Retinal pigment epithelial cell (primary cell): ENCODE measurements at regions not wholly inside any gene's neighbourhood (a gene's known extent, or its start where the extent isn't known, plus 50 kb on each side); places are given as distances from the start of the nearest gene placed in this dataset.
"Not testable (repeated sequence)": the region's sequence is repeated elsewhere in the genome, so short reads cannot be mapped to it uniquely, and the experiment has no call there.

Experiments
- DNase-seq: peaks from one replicate; pipeline ENCODE4 v3.0.0-alpha.2; 2010; ENCODE audit warnings: low read depth
- H3K4me3 ChIP-seq: 2 replicates; pipeline ENCODE4 v1.5.1; 2011; ENCODE audit warnings: mild to moderate bottlenecking, low read length, control low read depth, moderate library complexity
- TF ChIP-seq, protein P1 (sequence below): conservative IDR thresholded peaks from 2 replicates; pipeline ENCODE4 v1.5.1; 2011; ENCODE audit warnings: low read depth, low read length, control low read depth, inconsistent platforms

- no peak overlapping the region for H3K4me3 ChIP-seq
- TF ChIP-seq, protein P1, sequence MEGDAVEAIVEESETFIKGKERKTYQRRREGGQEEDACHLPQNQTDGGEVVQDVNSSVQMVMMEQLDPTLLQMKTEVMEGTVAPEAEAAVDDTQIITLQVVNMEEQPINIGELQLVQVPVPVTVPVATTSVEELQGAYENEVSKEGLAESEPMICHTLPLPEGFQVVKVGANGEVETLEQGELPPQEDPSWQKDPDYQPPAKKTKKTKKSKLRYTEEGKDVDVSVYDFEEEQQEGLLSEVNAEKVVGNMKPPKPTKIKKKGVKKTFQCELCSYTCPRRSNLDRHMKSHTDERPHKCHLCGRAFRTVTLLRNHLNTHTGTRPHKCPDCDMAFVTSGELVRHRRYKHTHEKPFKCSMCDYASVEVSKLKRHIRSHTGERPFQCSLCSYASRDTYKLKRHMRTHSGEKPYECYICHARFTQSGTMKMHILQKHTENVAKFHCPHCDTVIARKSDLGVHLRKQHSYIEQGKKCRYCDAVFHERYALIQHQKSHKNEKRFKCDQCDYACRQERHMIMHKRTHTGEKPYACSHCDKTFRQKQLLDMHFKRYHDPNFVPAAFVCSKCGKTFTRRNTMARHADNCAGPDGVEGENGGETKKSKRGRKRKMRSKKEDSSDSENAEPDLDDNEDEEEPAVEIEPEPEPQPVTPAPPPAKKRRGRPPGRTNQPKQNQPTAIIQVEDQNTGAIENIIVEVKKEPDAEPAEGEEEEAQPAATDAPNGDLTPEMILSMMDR, result no peak
- no peak for DNase-seq
Measured at GRCh38 chr5:50550993-50551392, 109.9 kb upstream of the EMB start.

- TF ChIP-seq, protein P1, result no peak
- H3K4me3 ChIP-seq, result no peak overlapping the region
- no peak for DNase-seq
Measured at GRCh38 chr5:50553560-50553984, 112.5 kb upstream of the EMB start.

DNA sequence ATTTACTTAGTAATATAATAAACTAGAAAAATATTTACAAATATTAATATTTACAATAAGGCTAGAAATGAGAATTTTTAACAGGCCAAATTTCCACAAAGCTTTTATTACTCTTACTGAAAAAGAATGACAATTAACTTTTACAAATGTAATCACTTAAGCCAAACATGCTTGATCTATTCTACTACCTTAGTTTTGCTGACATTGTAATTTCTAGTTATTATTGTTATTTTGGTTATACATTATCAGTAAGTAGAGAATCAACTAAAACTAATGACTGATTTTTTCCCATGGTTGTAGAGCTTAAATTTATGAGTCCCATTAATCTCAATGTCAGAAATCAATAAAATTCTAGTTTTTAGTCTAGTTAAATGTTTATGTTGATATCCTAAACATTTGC is 107.8 kb upstream of the PARP8 start:
- not testable (repeated sequence) for H3K4me3 ChIP-seq, DNase-seq

DNA sequence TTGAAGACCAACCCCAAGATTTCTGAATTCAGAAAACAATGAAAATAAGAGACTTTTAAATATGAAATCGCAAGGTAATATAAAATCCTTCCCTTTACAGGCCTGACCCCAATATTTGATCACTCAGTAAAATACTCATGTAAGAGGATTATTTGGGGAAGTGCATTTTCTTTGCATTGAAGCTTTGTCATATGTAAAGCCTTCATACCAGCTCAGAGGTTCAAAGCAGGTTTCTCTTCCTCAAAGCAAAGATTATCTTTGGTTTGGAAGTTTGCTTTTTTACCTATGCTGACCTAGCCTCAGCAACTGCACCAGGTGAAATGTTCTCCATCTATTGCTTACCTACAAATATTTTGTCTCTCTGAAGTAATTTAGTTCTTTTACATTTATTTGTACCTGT is 106.5 kb upstream of the PARP8 start:
- H3K4me3 ChIP-seq, result no peak overlapping the region
- TF ChIP-seq, protein P1, result no peak
- no peak for DNase-seq

DNA sequence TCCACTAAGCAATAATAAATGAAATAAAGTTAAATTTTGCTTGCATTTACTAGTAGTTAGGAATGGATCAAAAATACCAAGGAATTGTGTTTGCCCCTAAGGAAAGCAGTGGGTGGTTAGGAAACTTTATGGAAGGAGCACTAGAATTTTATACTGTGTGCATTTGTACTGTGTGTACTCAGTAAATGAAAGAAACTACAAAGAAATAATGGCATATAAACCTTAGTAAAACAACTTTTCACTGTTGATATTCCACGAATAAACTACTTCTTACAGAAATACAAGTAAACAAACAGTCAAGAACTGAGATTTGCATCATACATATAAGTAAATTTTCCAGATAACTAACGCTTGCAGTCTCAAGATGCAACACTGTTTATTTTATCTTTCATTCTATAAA is 103.7 kb upstream of the PARP8 start:
- no peak for DNase-seq
- no peak overlapping the region for H3K4me3 ChIP-seq
- TF ChIP-seq, protein P1, result no peak

DNA sequence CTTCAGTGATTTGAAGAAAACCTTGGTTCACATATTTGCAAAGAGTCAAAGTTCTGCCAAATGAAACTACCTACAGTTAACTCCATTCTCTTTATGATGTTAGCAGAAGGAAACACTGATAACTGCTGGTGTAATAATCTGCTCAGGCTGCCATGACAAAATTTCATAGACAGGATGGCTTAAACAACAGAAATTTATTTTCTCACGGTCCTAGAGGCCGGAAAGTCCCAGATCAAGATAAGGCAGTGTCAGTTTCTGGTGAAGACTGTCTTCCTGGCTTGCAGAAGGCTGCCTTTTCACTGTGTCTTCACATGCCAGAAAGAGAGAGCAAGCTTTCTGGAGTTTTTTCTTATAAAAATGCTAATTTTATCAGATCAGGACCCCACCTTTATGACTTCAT is 102.4 kb upstream of the PARP8 start:
- no peak overlapping the region for H3K4me3 ChIP-seq
- no peak for DNase-seq
- TF ChIP-seq, protein P1, result no peak

- TF ChIP-seq, protein P1, result no peak
- DNase-seq, result no peak
- H3K4me3 ChIP-seq, result no peak overlapping the region
Measured at GRCh38 chr5:50564558-50564957, 101.9 kb upstream of the PARP8 start.

- TF ChIP-seq, protein P1, result no peak
- DNase-seq, result no peak
- no peak overlapping the region for H3K4me3 ChIP-seq
Measured at GRCh38 chr5:50574121-50574520, 92.3 kb upstream of the PARP8 start.
